Vagina (tissue), 2 donors: ENCODE measurements at regions not wholly inside any gene's neighbourhood (a gene's known extent, or its start where the extent isn't known, plus 50 kb on each side); places are given as distances from the start of the nearest gene placed in this dataset.

ENCODE experiments used
- DNase-seq, 2 donors: peaks; one replicate each; pipeline ENCODE4 v3.0.0-alpha.2; 2017; ENCODE audit errors: extremely low spot score in 2 of 2
- H3K27ac ChIP-seq: fragments of 200-600 bp; sonication (generic); one replicate; pipeline ENCODE4 v1.5.1; 2019
- H3K27me3 ChIP-seq: fragments of 200-600 bp; sonication (generic); one replicate; pipeline ENCODE4 v1.5.1; 2019
- H3K36me3 ChIP-seq, 2 donors: fragments of 200-600 bp; sonication (generic); one replicate each; pipeline ENCODE4 v1.5.1; 2017 to 2019
- H3K4me1 ChIP-seq: fragments of 200-600 bp; sonication (generic); one replicate; pipeline ENCODE4 v1.5.1; 2019
- H3K4me3 ChIP-seq, 2 donors: fragments of 200-600 bp; sonication (generic); 1 replicate in 1 of 2; 2 replicates in 1 of 2; pipeline ENCODE4 v1.5.1; 2016 to 2019
- H3K9me3 ChIP-seq: fragments of 200-600 bp; sonication (generic); one replicate; pipeline ENCODE4 v1.5.1; 2019
- POLR2A ChIP-seq, 2 donors: fragments of 450-650 bp; IDR thresholded peaks; one replicate each; pipeline ENCODE4 v1.6.1; 2017; ENCODE audit warnings: antibody characterized with exemption in 2 of 2, mild to moderate bottlenecking in 2 of 2, moderate library complexity in 2 of 2
- POLR2AphosphoS5 ChIP-seq, 2 donors: sonication (generic); formaldehyde crosslinking; IDR thresholded peaks; one replicate each; pipeline ENCODE4 v1.9.0; 2017; ENCODE audit warnings: antibody characterized with exemption in 2 of 2, mild to moderate bottlenecking in 2 of 2, low read depth in 1 of 2; ENCODE audit not compliant: insufficient read depth in 1 of 2
- intact Hi-C: fragments of 100-400 bp; cut with DNase I; formaldehyde crosslinking; loops from one replicate; pipeline ENCODE4 v1.15.1; 2023
- TF ChIP-seq, protein P1 (sequence below), 3 experiments: fragments of 450-650 bp in 2 of 3; fragments of 200-600 bp in 1 of 3; sonication (generic) in 1 of 3; IDR thresholded peaks; one replicate each; pipeline ENCODE4 v1.5.1; 2017 to 2019; ENCODE audit warnings: antibody characterized with exemption in 3 of 3, mild to moderate bottlenecking in 2 of 3, moderate library complexity in 2 of 3

DNA sequence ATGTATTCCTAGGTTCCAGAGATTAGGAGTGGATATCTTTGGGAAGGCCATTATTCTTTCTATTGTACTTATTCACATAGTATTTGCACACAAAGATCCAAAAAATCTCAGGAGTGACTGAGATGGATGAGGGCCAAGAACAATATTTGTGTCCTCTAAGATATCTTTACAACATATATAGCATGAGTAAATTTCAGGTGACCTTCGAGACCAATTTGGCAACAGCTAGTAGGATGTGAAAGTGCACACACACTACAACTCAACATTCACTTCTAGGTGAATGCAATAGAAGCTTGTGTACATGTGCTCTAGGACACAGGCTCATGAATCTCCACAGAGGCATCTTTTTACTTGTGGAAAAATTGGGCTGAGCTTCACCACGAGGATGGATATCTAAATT lies 224.0 kb downstream of the C1orf94 start:
- TF ChIP-seq, protein P1, sequence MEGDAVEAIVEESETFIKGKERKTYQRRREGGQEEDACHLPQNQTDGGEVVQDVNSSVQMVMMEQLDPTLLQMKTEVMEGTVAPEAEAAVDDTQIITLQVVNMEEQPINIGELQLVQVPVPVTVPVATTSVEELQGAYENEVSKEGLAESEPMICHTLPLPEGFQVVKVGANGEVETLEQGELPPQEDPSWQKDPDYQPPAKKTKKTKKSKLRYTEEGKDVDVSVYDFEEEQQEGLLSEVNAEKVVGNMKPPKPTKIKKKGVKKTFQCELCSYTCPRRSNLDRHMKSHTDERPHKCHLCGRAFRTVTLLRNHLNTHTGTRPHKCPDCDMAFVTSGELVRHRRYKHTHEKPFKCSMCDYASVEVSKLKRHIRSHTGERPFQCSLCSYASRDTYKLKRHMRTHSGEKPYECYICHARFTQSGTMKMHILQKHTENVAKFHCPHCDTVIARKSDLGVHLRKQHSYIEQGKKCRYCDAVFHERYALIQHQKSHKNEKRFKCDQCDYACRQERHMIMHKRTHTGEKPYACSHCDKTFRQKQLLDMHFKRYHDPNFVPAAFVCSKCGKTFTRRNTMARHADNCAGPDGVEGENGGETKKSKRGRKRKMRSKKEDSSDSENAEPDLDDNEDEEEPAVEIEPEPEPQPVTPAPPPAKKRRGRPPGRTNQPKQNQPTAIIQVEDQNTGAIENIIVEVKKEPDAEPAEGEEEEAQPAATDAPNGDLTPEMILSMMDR (IDR thresholded peaks at IDR 0.05) = no peak
- TF ChIP-seq POLR2AphosphoS5 (IDR thresholded peaks at IDR 0.05; ENCODE audit: insufficient read depth in 1 of 2, low read depth in 1 of 2) = no peak
- TF ChIP-seq POLR2A (IDR thresholded peaks at IDR 0.05) = no peak
- Histone ChIP-seq H3K4me3 (no peak overlapping the region), H3K9me3 (no peaks in the 10 kb centered on the region), H3K27ac (no peak overlapping the region), H3K36me3 (no peaks in the 10 kb centered on the region), H3K27me3 (no peaks in the 10 kb centered on the region), H3K4me1 (no peaks in the 10 kb centered on the region)
- peak in 1 of 2 donors; percentile 14 for DNase-seq
- intact Hi-C loops = no loop called here

DNA sequence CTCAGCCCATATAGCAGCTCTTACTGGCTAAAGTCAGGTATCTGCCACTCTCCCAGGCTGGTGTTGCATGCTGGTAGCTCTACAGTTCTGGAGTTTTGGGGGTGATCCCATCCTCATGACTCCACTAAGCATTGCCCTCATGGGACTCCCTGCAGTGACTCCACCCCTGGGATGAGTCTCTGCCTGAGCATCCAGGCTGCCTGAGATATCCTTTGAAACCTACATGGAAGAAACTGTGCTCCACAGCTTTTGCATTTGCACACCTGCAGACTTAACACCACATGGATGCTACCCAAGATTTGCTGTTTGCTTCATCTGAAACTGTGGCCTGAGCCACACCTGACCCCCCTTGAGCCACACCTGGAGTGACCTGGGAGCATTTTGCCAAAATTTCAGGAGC lies 226.4 kb downstream of the C1orf94 start:
- no peaks in the 10 kb centered on the region for H3K4me1 ChIP-seq
- intact Hi-C loops = no loop called here
- DNase-seq = peak; percentile 65 to 72
- TF ChIP-seq POLR2A (IDR thresholded peaks at IDR 0.05) = no peak
- no peak for TF ChIP-seq POLR2AphosphoS5 (IDR thresholded peaks at IDR 0.05; ENCODE audit: insufficient read depth in 1 of 2, low read depth in 1 of 2)
- TF ChIP-seq, protein P1 (IDR thresholded peaks at IDR 0.05) = no peak
- H3K36me3 ChIP-seq = no peaks in the 10 kb centered on the region
- H3K27ac ChIP-seq = no peak overlapping the region
- no peaks in the 10 kb centered on the region for H3K9me3 ChIP-seq
- H3K4me3 ChIP-seq = no peak overlapping the region
- H3K27me3 ChIP-seq = no peaks in the 10 kb centered on the region

DNA sequence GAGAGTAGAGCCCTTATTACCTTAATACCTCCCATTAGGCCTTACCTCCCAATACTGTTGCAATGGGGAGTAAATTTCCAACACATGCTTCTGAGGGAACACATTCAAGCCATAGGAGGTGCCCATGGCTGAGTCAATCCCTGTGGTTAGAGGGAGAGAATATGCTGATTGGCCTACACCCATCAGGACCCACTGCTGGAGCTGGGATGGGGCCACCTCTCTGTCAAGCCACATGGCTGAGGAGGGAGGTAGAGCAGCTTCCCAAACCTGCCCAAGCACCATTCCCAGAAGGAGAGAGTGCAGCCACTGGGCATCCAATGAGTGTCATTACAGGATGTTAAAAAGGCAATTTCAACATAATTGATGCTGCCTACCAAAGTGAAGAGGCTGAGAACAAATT lies 228.1 kb downstream of the C1orf94 start:
- H3K27me3 ChIP-seq = no peaks in the 10 kb centered on the region
- peak; percentile 34 to 52 for DNase-seq
- TF ChIP-seq POLR2A (IDR thresholded peaks at IDR 0.05) (no peak), POLR2AphosphoS5 (IDR thresholded peaks at IDR 0.05; ENCODE audit: insufficient read depth in 1 of 2, low read depth in 1 of 2) (no peak)
- TF ChIP-seq, protein P1 (IDR thresholded peaks at IDR 0.05) = no peak

DNA sequence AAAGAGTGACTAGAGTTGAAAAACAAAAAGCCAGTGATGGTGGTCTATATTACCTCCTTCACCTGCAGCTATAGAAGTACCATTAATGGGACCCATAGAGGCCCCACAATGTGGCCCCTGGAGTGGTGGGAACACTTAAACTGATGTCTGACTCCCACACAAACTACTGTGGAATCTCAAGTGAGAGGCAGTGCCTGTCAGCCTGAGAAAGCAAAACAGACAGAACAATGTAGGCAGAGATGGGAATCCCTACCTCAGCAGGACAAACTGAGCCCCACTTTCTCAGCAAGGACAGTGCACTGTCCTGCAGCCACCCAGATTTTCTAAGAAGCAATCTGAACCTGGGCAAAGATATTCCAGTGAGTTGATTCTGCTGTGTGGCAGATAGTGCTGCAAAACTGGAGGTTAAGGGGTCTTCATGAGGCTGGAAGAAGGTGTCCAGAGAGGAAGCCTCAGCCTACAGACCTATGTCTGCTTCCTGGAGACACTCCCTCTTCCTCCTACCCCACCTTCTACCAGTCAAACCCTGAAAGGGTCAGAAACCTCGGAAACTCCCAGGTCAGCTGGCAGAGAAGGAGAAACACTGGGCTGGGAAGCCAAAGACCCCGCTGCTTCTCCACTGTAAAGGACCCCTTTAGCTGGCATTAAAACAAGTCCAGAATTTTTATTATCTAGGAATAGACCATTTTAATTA lies 228.7 kb downstream of the C1orf94 start:
- TF ChIP-seq, protein P1 (IDR thresholded peaks at IDR 0.05) = no peak
- no peak for TF ChIP-seq POLR2A (IDR thresholded peaks at IDR 0.05)
- TF ChIP-seq POLR2AphosphoS5 (IDR thresholded peaks at IDR 0.05; ENCODE audit: insufficient read depth in 1 of 2, low read depth in 1 of 2) = no peak
- intact Hi-C loops = no loop called here
- peak; percentile 55 to 58 for DNase-seq

More for the DNA sequence above, 228.1 kb downstream of the C1orf94 start:
- no peaks in the 10 kb centered on the region for H3K4me1 ChIP-seq
- no peaks in the 10 kb centered on the region for H3K36me3 ChIP-seq
- no peak overlapping the region for H3K4me3 ChIP-seq
- intact Hi-C loops = no loop called here
- no peaks in the 10 kb centered on the region for H3K9me3 ChIP-seq
- no peak overlapping the region for H3K27ac ChIP-seq

DNA sequence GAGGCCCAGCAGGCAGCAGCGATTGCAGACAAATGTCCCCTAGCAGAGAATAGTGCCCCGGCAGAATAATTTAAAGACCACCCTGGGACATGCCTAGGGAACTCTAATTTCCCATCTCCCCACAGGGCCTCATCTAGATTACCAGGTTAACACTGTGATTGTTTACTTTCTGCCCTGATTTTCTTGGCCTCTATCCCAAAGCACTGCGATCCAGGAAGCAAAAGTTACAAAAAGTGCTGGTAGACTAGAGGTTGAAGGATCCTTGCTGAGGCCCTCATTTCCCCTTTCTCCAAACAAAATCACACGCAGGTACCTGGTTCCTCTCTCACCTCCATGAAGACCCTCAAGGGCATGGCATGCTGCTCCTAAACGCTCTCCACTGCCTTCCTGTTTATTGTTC lies 229.7 kb downstream of the C1orf94 start:
- intact Hi-C loops = no loop called here
- H3K27ac ChIP-seq = no peak overlapping the region
- H3K4me1 ChIP-seq = no peaks in the 10 kb centered on the region
- TF ChIP-seq, protein P1 (IDR thresholded peaks at IDR 0.05) = no peak
- no peak for TF ChIP-seq POLR2AphosphoS5 (IDR thresholded peaks at IDR 0.05; ENCODE audit: insufficient read depth in 1 of 2, low read depth in 1 of 2)
- no peak for TF ChIP-seq POLR2A (IDR thresholded peaks at IDR 0.05)
- peak in 1 of 2 donors; percentile 20 for DNase-seq
- H3K4me3 ChIP-seq = no peak overlapping the region
- H3K9me3 ChIP-seq = no peaks in the 10 kb centered on the region
- no peaks in the 10 kb centered on the region for H3K36me3 ChIP-seq
- H3K27me3 ChIP-seq = no peaks in the 10 kb centered on the region

More for the DNA sequence above, 228.7 kb downstream of the C1orf94 start:
- Histone ChIP-seq H3K4me3 (no peak overlapping the region), H3K27ac (no peak overlapping the region), H3K4me1 (no peaks in the 10 kb centered on the region), H3K27me3 (no peaks in the 10 kb centered on the region), H3K9me3 (no peaks in the 10 kb centered on the region), H3K36me3 (no peaks in the 10 kb centered on the region)
